DMS153 (cell line): ENCODE measurements at regions not wholly inside any gene's neighbourhood (a gene's known extent, or its start where the extent isn't known, plus 50 kb on each side); places are given as distances from the start of the nearest gene placed in this dataset.

ENCODE experiments used
- DNase-seq: peaks from one replicate; lab custom pipeline; 2025; lab: John Stamatoyannopoulos, UW

DNA sequence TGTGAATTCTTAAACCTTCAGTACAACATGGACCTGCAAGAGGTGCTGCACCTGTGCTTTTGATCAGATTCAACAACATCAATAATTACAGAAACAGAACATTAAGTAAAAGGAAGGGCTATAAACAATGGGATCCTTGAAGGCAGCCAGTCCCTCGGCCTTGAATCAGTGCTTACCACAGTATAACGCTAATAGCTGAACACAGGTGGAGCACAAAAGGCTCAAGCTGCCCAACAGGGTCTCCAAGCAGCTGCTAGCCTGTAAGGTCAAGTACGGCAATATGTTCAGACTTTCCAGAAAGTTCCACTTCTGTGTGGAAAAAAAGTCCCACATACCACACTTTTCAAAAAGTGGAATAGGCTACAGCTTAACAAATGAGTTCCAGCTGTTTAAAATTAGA, 61.9 kb upstream of the ITGA1 start:
- no peak for DNase-seq

DNA sequence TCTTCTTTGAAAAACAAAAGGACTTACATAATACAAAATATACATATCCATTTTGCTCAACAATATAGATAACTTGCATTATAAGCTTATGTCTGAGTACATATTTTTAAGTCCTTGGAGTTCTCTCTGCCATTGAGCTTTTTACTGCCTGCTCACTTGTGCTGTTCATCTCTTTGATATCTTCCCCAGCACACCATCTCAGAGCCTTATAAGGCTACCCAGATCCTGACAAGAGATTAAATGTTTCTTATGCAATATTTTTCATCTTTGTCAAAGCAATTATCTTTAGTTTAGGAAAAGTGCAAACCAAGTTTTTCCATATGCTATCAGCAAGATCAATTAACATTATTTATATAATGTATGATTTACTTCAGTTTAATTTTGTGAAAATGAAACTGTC, 60.7 kb upstream of the ITGA1 start:
- no peak for DNase-seq

DNA sequence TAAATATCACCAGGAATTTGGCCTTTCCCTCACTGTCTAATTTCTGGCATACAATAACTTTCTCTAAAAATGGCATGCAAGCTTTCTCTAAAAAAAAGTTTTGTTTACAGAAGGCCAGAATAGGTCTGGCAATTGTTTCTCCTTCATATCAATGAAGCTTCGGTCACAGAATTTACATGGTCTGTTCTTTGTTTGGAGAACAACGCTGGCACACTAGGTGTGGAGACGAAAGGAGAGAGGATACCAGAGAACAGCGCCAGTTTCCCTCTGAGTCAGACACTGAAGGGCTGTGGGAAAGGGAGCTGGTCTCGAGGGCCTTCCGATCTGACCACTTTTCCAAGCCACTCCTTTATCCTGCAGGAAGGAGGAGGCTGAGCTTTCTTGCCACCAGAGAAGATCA, 60.1 kb upstream of the ITGA1 start:
- no peak for DNase-seq

DNA sequence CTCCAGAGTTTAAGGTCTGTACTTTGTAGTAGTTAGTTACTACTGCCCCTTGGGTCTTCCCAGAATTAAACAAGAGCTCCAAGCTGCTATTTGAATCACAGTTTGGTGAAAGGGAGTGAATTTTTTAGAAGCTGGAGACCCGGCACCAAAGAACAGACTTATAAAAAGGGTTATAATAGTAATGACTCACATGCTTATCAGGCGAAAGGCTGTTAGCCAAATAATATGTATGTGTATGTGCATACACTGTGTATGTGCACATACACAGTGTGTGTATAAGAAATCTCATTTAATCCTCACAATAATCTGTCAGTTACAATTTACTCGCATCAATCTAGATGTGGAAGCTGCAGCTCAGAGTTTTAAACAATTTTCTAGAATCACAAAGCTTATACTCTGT, 59.5 kb upstream of the ITGA1 start:
- DNase-seq: no peak

- no peak for DNase-seq
Measured at GRCh38 chr5:52728686-52729085, 59.0 kb upstream of the ITGA1 start.

- no peak for DNase-seq
Measured at GRCh38 chr5:52731274-52732027, 56.3 kb upstream of the ITGA1 start.

DNA sequence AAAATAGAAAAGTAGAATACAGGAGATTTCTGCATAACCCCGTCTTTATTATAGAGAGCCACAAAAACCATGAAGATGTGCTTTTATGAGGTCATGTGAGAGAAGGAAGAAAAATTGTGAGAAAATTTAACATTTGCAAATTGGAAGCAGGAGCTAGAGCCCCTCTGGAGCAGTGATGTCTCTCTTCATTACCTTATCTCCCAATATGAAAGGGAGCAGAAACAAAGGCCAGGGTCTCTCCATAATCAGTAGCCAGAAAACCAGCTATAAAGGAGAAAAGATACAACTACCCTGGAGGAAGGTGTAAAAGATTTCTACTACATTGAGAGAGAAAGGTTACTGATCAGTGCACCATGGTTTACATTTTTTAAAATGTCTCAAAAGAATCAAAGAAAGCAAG, 53.2 kb upstream of the ITGA1 start:
- no peak for DNase-seq

DNA sequence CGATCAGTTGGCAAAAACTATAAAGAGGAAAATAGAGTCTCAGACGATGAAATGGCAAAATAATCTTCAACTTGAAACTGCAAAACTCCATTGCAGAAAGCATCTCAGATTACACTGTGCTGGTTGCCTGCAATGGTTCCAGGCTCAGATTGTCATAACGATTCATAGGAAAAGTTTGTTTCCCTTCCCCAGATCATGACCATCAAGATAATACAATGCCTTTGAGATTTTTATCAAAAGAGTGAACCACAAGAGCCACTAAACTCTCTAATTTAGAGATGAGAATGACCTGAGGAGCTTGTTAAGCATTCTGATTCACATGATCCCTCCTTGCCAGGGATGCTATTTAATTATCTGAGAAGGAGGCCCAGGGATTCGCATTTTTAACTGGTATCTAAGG, 52.6 kb upstream of the ITGA1 start:
- DNase-seq: no peak
